Esophagus muscularis mucosa (tissue), 4 donors: ENCODE measurements at regions not wholly inside any gene's neighbourhood (a gene's known extent, or its start where the extent isn't known, plus 50 kb on each side); places are given as distances from the start of the nearest gene placed in this dataset.

Source experiments
- DNase-seq: peaks from one replicate; pipeline ENCODE4 v3.0.0-alpha.2; 2017; ENCODE audit errors: extremely low spot score
- H3K27ac ChIP-seq, 4 donors: fragments of 200-600 bp; sonication (generic); replicated peaks in 1 of 4; 1 replicate in 3 of 4; 2 replicates in 1 of 4; pipeline ENCODE4 v1.5.1; 2016 to 2019; ENCODE audit warnings: mild to moderate bottlenecking in 1 of 4
- H3K27me3 ChIP-seq, 4 donors: fragments of 200-600 bp; sonication (generic); one replicate each; pipeline versions ENCODE4 v1.5.1 to v1.6.0; 2016 to 2019
- H3K36me3 ChIP-seq, 4 donors: fragments of 200-600 bp; sonication (generic); one replicate each; pipeline ENCODE4 v1.5.1; 2016 to 2019
- H3K4me1 ChIP-seq, 4 donors: fragments of 200-600 bp; sonication (generic); one replicate each; pipeline ENCODE4 v1.5.1; 2016 to 2019
- H3K4me3 ChIP-seq, 4 donors: fragments of 200-600 bp; sonication (generic); 1 replicate in 2 of 4; 2 replicates in 2 of 4; pipeline ENCODE4 v1.5.1; 2016 to 2019; ENCODE audit warnings: mild to moderate bottlenecking in 4 of 4, moderate library complexity in 1 of 4
- H3K9me3 ChIP-seq, 4 donors: fragments of 200-600 bp; sonication (generic); 1 replicate in 3 of 4; 2 replicates in 1 of 4; pipeline ENCODE4 v1.5.1; 2016 to 2019
- CTCF ChIP-seq, 3 experiments: fragments of 200-600 bp in 2 of 3; fragments of 450-650 bp in 1 of 3; sonication (generic) in 2 of 3; IDR thresholded peaks; one replicate each; pipeline ENCODE4 v1.5.1; 2017 to 2019; ENCODE audit warnings: antibody characterized with exemption in 3 of 3, mild to moderate bottlenecking in 2 of 3, moderate library complexity in 1 of 3
- EP300 ChIP-seq: sonication (generic); formaldehyde crosslinking; IDR thresholded peaks from one replicate; pipeline ENCODE4 v1.6.1; 2017; ENCODE audit warnings: antibody characterized with exemption
- POLR2A ChIP-seq: fragments of 450-650 bp; IDR thresholded peaks from one replicate; pipeline ENCODE4 v1.6.1; 2017; ENCODE audit warnings: antibody characterized with exemption, moderate library complexity, mild to moderate bottlenecking, low read depth
- POLR2AphosphoS5 ChIP-seq, 2 donors: sonication (generic); formaldehyde crosslinking; IDR thresholded peaks; one replicate each; pipeline ENCODE4 v1.6.1; 2017; ENCODE audit warnings: antibody characterized with exemption in 2 of 2
- WGBS: methylation state at CpG from one replicate; pipeline ENCODE4 v1.1.5; 2018; 5-methylcytosine and 5-hydroxymethylcytosine counted together
- intact Hi-C: fragments of 100-400 bp; cut with DNase I; formaldehyde crosslinking; loops from one replicate; pipeline ENCODE4 v1.15.1; 2023

GRCh38 chr7:53101026-53101425, 65.6 kb downstream of the POM121L12 start:
- Histone ChIP-seq H3K27me3 (no peaks in the 10 kb centered on the region), H3K4me3 (no peak overlapping the region), H3K27ac (no peak overlapping the region), H3K4me1 (no peaks in the 10 kb centered on the region), H3K9me3 (no peaks in the 10 kb centered on the region), H3K36me3 (no peaks in the 10 kb centered on the region)
- TF ChIP-seq EP300 (no peak), CTCF (IDR thresholded peaks at IDR 0.05) (no peak), POLR2AphosphoS5 (IDR thresholded peaks at IDR 0.05) (no peak), POLR2A (no peak)
- DNase-seq = no peak
- intact Hi-C loops = no loop called here
- 82% methylated on average over 7 of the region's 7 CpGs for WGBS

- WGBS = 84% methylated on average over 4 of the region's 4 CpGs
- no peaks in the 10 kb centered on the region for H3K27me3 ChIP-seq
Observed at GRCh38 chr7:53110425-53110824, 75.0 kb downstream of the POM121L12 start.

GRCh38 chr7:53111031-53111430, 75.6 kb downstream of the POM121L12 start:
- intact Hi-C loops = no loop called here
- Histone ChIP-seq H3K36me3 (no peaks in the 10 kb centered on the region), H3K27ac (no peak overlapping the region), H3K9me3 (no peaks in the 10 kb centered on the region), H3K4me3 (no peak overlapping the region), H3K27me3 (no peaks in the 10 kb centered on the region), H3K4me1 (no peaks in the 10 kb centered on the region)
- WGBS = 49% methylated on average over 1 of the region's 1 CpG
- TF ChIP-seq POLR2AphosphoS5 (IDR thresholded peaks at IDR 0.05) = no peak
- no peak for TF ChIP-seq POLR2A
- TF ChIP-seq CTCF (IDR thresholded peaks at IDR 0.05) = no peak
- no peak for DNase-seq

More at GRCh38 chr7:53110425-53110824, 75.0 kb downstream of the POM121L12 start:
- no peak overlapping the region for H3K4me3 ChIP-seq
- H3K36me3 ChIP-seq = no peaks in the 10 kb centered on the region
- no peak for DNase-seq
- TF ChIP-seq CTCF (IDR thresholded peaks at IDR 0.05) = no peak
- no peak for TF ChIP-seq EP300
- no peak for TF ChIP-seq POLR2A
- TF ChIP-seq POLR2AphosphoS5 (IDR thresholded peaks at IDR 0.05) = no peak
- no peak overlapping the region for H3K27ac ChIP-seq
- H3K9me3 ChIP-seq = no peaks in the 10 kb centered on the region
- no peaks in the 10 kb centered on the region for H3K4me1 ChIP-seq
- intact Hi-C loops = no loop called here

- TF ChIP-seq EP300 (no peak), CTCF (IDR thresholded peaks at IDR 0.05) (no peak), POLR2A (no peak), POLR2AphosphoS5 (IDR thresholded peaks at IDR 0.05) (no peak)
- DNase-seq = no peak
- 70% methylated on average over 4 of the region's 4 CpGs for WGBS
- H3K9me3 ChIP-seq = no peaks in the 10 kb centered on the region
- H3K4me1 ChIP-seq = no peaks in the 10 kb centered on the region
- intact Hi-C loops = no loop called here
- no peak overlapping the region for H3K27ac ChIP-seq
- no peak overlapping the region for H3K4me3 ChIP-seq
- H3K27me3 ChIP-seq = no peaks in the 10 kb centered on the region
- no peaks in the 10 kb centered on the region for H3K36me3 ChIP-seq
Observed at GRCh38 chr7:53113424-53113823, 78.0 kb downstream of the POM121L12 start.

GRCh38 chr7:53119514-53119941, 84.1 kb downstream of the POM121L12 start:
- no peak overlapping the region for H3K4me3 ChIP-seq
- no peaks in the 10 kb centered on the region for H3K9me3 ChIP-seq
- no peaks in the 10 kb centered on the region for H3K4me1 ChIP-seq
- H3K36me3 ChIP-seq = no peaks in the 10 kb centered on the region
- DNase-seq = no peak
- H3K27me3 ChIP-seq = no peaks in the 10 kb centered on the region
- intact Hi-C loops = no loop called here
- TF ChIP-seq POLR2A (no peak), CTCF (IDR thresholded peaks at IDR 0.05) (no peak), EP300 (no peak), POLR2AphosphoS5 (IDR thresholded peaks at IDR 0.05) (no peak)
- 36% methylated on average over 4 of the region's 4 CpGs for WGBS
- no peak overlapping the region for H3K27ac ChIP-seq
